HG03558 (cell line): ENCODE measurements at regions not wholly inside any gene's neighbourhood (a gene's known extent, or its start where the extent isn't known, plus 50 kb on each side); places are given as distances from the start of the nearest gene placed in this dataset.

Source experiments
- ATAC-seq: cut with Tn5 transposase; IDR thresholded peaks from one replicate; pipeline ENCODE4 v1.9.1; 2021; ENCODE audit warnings: moderate number of reproducible peaks; ENCODE audit not compliant: unreplicated experiment; ENCODE audit errors: extremely low read depth

DNA sequence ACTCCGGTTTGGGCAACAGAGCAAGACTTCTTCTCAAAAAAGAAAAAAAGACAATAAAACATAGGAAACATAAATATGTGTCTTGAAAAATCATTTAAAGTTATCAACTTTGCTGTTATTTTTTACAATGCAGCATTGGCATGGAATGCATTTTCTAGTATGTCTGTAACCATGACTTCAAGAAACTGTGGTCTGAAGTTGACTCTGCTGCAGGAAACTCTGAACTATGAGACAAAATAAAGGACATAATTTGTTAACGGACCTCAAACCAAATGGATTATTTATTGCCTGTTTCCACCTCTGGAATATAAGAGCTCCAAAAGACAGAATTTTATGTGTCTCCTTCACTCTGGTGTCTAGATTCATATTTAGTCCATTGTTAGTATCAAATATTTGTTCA lies 79.1 kb downstream of the TRIB2 start:
- ATAC-seq = no peak

DNA sequence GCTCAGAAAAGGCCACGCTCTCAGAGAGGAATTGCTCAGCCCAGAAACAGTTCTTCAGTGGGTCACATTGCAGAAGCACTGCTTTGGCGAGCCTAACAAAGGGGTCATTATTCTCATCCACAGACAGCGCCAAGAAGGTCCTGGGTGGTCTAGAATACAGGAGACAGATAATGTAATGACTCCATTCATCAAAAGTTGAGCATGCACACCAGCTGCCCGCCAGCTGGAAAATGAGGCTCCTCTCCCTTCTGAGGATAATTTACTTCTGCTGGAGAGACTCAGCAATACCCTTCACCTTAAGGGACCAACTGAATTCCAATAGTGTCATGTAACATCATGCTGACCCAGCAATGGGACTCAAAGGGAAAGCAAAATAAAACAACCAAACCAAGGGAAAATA lies 79.9 kb downstream of the TRIB2 start:
- ATAC-seq = no peak

DNA sequence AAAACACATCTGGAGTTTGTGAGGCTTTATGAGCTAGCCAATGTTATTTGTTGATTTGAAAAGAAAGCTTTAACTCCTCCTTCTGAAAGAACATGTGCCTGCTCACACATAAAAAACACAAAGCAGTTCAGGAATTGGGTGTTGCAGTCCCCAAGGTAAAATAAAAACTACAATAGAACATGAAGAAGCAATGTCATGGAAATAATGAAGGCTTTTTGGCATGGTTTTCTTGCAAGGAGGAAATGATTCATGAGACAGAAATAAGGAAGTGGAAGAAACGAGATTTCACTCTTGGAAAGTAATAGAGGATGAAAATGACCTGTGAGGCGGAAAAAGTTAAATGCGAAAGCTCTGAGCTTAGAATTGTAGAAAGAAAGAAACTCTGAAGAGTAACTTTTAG lies 81.1 kb downstream of the TRIB2 start:
- no peak for ATAC-seq

DNA sequence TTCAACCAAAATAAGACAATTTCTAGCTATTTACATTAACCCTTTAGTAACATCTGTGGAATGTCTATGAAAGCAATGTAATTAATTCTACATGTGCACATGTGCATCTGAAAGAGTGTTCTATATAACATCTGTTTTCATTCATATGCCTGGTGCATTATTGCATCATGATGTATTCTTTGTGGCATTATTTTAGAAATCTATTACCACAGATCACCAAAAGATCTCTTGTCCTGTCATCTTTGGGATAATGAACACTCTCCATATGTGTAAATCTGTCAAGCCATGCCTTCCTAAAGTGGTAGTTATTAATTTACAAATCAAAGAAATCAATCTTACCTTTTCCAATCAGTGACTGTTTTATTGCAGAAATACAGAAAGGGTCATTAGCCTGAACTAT lies 86.9 kb downstream of the TRIB2 start:
- no peak for ATAC-seq

DNA sequence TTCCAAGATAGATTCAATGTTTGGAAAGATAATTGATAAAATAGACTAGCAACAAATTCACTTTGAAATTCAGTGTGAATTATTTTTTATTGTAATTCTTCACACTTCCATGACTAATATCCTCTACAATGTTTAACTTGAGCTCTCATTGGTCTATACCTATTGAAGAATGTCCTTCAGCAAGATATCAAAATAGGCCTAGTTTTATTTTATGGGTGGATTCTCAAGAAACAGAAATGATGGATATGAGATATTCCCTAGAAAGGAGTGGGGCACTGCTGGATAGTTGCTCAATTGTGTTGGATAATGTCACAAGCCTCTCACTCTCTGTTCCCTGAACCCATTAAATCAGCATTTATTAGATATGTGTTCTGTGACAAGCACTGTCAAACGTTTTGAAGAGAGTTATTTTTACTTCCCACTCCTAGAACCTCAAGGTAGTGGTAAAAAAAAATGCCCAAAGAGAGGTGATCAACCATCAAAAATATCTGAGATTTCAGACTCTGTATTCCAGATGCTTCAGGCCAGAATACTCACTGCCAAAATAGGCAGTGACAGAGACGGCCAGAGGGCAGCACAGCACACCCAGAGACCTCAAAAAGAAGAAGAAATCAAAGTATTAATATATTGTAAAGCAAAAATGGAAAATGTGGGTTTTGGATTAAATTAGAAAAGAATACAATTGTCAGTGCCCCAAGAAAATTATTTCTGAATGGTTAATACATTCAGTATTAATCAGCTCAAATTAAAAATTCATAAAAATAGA lies 87.5 kb downstream of the TRIB2 start:
- no peak for ATAC-seq

DNA sequence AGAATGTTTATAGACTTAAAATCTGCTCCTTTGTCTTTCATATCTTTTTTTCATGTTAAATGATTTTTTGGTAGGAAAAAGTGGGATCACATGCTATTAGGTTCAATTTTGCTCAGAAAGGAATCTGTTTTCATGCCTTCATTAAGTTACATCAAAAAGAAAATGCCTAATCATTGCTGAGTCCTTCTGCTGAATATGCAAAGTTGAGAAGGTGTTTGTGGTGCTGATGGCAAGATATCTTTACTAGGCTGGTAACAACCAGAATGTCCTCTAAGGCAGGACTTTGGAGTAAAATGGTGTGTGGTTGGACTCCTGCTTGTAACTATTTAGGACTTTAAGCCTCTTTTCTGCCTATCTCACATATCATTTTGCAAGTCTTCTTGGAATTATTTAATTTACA lies 88.3 kb downstream of the TRIB2 start:
- ATAC-seq = no peak

DNA sequence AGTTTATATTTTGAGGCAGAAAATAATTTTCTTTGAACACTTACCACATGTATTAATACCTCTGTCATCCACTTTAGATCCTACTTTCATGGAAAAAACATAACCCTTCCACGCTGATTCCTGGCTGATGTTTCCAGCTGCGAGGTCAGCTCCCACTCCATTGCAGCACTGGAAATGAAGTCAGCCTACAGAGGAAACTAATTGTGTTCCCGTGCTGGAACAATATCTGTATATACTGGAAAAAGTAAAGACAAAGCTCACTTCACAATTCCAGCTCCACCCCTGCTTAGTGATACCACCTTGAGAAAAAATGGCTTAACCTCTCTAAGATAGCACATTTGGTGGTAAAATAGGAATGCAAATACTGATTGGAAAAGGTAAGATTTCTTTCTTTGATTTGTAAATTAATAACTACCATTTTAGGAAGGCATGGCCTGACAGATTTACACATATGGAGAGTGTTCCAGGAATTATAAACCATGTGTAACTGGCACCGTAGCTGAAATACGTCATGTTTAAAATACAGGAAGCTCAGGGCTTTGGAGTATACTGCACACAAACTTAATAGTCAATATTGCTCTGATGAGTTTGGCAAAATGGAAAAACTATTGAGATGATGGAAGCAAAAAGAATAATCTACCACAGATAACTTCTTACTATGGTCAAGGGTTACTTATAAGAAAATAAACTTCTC lies 90.0 kb downstream of the TRIB2 start:
- no peak for ATAC-seq

DNA sequence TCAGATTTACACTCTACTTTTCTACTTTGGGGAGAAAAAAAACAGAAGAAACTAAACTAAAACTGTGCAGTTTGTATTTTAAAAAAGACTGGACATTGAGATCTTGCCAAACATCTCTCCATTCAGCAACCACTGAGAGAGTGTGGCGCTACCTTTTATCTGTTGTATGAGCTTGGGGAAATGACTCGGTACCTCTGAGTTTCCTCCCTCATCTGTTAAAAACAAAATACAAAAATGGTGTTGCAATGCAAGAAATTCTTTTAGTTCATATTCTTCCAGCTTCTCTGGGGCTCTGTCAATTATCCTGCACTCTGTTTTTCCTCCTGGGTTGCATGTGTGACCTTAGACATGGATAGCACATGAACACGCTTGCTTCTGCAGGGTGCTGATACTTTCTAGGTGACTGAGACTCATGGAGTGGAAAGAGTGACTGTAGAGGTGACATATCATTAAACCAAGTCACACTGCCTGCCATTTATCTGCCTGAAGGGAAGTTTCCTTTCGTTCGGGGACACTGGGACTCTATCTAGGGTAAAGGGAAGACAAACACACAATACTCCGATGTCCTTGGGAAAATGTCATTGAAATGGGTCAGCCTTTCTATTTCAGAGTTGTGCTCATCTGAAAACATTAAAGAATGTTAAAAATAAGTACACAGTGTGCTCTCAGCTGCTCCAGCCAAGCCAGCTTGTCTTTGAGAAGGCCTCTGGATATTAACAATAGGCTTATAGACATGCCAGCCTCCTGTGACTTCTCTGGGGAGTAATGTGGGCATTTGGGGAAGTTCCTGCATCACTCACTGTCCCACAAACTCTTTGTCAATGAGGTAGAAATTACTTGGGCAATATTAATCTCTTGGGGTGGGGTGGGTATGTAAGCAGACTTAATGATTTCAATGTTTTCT lies 91.4 kb downstream of the TRIB2 start:
- no peak for ATAC-seq

DNA sequence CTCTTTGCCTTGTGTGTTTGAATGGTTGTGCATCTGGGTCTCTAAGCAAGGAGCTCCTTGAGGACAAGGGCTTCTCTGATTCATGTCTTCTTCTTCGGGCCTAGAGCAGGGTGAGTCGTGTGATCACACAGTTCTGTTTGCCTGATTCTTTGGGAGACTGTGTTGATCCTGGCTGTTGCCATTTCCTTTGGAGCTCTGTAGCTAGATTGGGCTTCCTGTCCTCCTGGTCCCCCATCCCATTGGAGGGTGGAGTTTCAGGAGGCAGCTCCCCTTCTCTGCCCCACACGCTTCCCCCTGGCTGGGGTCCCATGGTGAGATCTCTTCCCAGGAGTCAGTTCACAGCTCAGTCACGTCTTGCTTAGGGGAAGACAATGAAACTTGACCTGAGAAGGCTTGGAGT lies 92.8 kb downstream of the TRIB2 start:
- ATAC-seq = no peak

DNA sequence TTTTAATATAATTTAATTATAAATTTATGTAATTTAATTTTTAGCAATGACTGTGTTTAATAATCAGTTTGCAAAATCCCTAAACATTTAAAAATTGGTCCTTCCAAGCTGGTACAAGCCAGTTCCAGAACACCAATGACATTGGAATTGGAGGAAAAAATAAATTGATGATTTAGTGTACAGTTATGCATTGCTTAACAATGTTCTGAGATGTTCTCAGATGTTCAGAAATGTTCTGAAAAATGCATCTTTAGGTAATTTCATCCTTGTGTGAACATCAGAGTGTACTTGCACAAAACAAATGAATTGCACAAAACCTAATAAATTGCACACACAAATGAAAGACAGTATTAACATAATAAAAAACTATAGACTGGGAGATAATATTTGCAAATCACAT lies 95.2 kb downstream of the TRIB2 start:
- ATAC-seq = no peak

DNA sequence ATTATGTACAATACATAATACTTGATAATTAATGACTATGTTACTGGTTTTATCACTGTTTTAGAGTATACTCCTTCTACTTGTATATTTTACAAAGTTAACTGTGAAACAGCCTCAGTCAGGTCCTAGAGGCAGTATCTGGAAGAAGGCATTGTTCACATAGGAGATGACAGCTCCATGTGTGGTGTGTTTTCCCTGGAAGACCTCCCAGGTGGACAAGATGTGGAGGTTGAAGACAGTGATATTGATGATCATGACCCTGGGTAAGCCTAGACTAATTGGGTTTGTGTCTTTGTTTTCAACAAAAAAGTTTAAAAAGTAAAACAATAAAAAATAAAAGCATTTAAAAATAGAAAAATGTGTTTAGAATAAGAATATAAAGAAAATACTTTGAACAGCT lies 96.4 kb downstream of the TRIB2 start:
- ATAC-seq = no peak

DNA sequence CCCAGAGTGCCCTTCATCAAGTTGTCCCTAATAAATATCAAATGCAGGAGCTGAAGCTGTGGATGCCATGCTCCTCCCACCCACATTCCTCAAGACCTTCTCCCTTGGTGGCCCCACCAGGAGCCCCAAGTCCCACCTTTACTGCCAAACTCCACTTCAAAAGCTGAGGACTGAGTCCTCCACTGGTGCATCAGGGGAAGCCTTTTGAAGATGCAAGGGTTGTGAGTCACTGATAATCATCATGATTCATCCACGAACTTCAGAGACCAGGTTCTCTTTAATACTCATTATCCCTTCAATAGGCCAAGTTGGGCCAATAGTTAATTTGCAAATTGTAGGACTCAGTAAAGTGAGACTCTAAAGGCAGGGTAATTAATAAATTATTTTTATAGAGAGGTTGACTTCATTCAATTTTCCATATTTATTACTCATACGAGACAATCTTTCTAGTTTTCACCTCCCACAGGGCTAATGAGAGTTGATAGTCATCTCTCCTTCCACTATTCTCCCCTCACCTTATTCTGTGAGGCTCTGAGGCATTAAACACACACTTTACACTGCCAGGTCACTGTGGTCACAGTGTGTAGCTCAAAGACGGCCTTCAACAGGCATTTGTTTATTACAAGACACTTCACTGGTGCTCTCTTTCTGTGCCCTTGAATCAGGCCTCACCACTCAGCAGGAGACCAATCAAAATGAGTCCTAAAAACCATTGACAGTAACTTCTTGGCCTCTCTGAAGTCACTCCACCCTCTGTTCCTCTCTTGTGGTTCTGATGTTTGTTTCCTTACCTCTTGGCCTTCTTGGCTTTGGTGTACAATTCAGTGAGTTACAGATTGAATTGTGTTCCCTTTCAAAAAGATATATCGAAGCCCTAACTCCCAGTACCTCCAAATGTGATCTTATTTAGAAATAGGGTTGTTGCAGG lies 99.9 kb downstream of the TRIB2 start:
- no peak for ATAC-seq

DNA sequence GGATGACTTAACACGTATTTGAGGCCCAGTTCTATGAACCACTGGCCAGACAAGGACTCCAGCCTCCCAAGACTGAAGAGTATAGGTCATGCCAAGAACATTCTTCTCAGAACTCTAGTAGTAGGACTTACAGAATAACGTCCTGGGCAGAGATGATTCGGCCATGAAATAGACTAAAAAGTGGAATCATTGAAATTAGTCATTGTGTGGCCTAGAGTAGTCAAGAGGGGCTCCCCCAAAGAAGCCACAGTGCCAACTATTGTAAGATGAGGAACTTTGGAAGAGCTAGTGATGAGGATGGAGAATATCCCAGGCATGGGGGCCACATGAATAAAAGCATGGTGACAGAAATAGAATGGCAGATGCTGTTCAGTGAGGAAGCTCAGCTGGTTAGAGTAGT lies 101.1 kb downstream of the TRIB2 start:
- no peak for ATAC-seq

DNA sequence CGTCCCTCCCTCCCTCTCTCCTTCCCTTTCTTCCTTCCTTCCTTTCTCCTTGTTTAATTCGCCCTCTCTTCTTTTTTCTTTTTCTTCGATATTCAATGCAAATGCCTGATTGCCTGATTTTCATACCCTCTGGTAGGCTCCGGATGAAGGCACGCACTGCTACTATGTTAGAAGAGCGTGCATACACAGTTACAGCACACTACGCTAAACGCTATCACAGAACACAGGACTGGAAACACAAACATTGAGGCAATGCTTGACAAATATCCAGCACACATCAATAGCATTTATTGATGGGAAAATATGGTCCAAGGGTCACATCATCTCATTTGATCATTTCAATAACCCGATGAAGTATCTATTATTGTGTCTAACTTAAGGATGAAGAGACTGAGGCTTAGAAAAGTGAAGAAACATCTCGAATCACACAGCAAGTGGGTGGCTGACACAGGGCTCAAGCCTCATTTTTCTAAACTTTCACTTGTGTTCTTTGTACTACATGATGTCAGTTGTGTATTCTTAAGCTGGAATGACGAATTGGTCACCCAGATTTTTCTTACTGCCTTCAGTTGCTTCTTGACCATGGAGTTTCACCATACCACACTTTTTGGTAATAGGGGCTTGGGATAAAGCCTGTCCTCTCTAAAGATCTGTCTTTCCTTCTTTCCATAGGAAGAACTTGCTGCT lies 101.8 kb downstream of the TRIB2 start:
- no peak for ATAC-seq

DNA sequence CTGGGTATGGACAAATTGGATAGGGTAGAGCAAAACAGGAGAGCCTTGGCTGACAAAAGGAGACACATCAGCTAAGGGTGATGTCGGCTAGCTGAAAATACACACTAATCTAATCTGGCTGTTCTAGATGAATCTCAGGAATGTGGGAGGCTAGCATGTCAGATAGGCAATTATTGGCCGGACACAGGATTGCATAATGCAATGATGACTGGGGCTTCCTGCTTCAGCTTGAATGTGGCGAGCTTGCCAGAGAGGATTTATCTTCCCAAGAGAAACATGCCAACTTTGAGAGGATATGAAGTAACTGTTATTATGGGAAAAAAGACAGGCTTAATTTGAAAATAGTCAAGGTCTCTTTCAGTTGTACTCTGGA lies 102.4 kb downstream of the TRIB2 start:
- no peak for ATAC-seq

DNA sequence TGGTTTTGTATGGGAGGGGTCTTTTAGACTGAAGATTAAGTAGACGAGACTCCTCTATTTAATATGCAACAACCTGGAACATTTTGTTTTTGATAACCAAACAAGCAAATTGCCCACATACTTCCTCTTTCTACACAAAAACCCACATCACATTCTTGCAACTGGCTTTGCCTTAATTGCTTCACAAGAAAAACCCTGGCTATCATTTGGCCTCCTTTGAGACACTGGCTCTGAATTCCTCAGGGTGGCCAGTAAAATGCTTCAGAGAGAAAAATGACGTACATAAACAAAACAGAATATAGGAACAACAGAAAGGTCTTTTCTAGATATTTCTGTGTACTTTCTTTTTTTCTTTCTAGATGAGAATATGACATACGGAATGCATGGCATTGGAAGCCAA lies 103.0 kb downstream of the TRIB2 start:
- ATAC-seq = no peak

DNA sequence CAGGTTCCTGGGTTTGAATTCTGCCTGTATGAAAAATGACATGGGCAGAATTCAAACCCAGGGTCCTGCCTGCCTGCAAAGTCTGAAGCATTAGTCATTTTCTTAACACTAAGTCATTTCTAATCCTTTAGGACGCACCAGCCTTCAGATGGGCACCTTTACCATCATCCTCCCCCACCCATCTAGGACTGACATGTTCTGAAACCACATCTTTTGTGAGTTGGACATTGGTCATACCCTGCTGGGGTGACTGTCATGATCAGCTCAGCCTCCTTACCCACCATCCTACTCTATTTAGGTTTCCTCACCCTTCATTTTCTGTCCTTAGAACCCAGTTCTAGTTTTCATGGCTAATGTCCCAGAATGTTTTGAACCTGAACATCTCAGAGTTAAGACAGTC lies 104.9 kb downstream of the TRIB2 start:
- no peak for ATAC-seq

DNA sequence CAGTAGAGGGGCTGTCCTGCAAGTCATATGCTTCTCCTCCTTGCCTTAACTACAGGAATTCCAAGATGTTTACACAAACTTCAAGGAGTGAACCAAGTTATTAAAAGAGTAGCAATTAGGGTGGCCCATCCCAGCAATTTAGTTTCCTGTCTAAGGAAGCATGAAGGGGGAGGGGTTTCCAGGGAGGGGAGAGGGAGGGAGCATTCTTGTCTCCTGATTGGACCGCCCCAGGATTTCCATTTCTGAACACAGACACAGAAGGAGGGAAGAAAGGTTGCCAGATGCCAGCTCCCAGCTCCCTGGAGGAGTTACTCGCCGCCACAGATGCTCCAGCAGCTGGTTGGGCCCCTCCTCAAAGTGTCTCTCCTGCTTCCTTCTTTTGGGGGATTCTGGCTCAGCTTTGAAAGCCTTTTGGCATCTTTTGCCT lies 107.6 kb downstream of the TRIB2 start:
- ATAC-seq = no peak

DNA sequence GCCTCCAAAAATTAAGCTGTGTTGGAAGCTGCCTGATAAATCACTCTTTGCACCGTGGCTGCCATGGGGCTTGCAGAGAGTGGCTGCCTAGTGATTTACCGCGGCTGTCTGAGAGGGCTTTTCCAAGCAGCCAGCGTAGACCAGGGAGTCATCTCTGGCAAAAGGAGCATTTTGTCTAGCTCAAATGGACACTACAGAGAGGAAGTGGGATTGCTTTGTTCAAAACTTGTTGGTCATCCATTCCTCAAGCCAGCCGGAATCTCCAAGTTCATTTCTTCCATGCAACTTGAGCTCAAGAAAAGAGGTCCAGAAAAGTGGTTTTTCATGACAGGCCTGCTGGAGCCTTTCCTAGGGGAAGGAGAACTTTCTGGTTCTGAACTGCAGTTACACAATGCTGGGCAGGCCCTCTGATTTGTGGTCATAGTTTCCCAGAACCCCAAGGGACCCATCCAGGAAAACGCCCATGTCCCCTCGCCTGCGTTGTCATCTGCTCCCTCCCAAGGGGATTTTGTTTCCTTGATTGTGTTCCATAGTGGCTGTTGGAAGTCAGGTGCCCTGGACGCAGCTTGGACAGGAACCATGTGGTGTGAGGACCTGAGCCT lies 108.1 kb downstream of the TRIB2 start:
- no peak for ATAC-seq
